OCI-LY1 (cell line): ENCODE measurements at regions not wholly inside any gene's neighbourhood (a gene's known extent, or its start where the extent isn't known, plus 50 kb on each side); places are given as distances from the start of the nearest gene placed in this dataset.

Experiments
- H2AFZ ChIP-seq: fragments of 200-600 bp; sonication (generic), shearing (Covaris generic); 2 replicates; pipeline ENCODE4 v1.6.0; 2014; ENCODE audit warnings: antibody characterized with exemption, mild to moderate bottlenecking, low read length
- H3F3A ChIP-seq: fragments of 200-600 bp; sonication (generic), shearing (Covaris generic); 2 replicates; pipeline ENCODE4 v1.6.0; 2014; ENCODE audit warnings: mild to moderate bottlenecking, antibody characterized with exemption, low read length, moderate library complexity; ENCODE audit not compliant: insufficient read depth
- H3K27ac ChIP-seq: fragments of 200-600 bp; sonication (generic); 2 replicates; pipeline ENCODE4 v1.5.1; 2014; ENCODE audit warnings: low read length, mixed run types, mild to moderate bottlenecking, low read depth; ENCODE audit not compliant: poor library complexity, severe bottlenecking
- H3K27me3 ChIP-seq: fragments of 200-600 bp; sonication (generic); 2 replicates; pipeline ENCODE4 v1.6.0; 2014; ENCODE audit warnings: antibody characterized with exemption, mild to moderate bottlenecking, low read length, moderate library complexity; ENCODE audit not compliant: insufficient read depth
- H3K36me3 ChIP-seq: fragments of 200-600 bp; sonication (generic); 2 replicates; pipeline ENCODE4 v1.6.1; 2014; ENCODE audit warnings: mild to moderate bottlenecking, antibody characterized with exemption, low read length, moderate library complexity, mixed read lengths; ENCODE audit not compliant: insufficient read depth
- H3K4me1 ChIP-seq: fragments of 200-600 bp; sonication (generic); 2 replicates; pipeline ENCODE4 v1.5.1; 2014; ENCODE audit warnings: mild to moderate bottlenecking, low read length, moderate library complexity; ENCODE audit not compliant: insufficient read depth, severe bottlenecking
- H3K4me2 ChIP-seq: fragments of 200-600 bp; sonication (generic), shearing (Covaris generic); 2 replicates; pipeline ENCODE4 v1.6.1; 2014; ENCODE audit warnings: low read length
- H3K4me3 ChIP-seq: fragments of 200-600 bp; sonication (generic); 2 replicates; pipeline ENCODE4 v1.5.1; 2014; ENCODE audit warnings: low read length, low read depth, mild to moderate bottlenecking, mixed read lengths; ENCODE audit not compliant: poor library complexity, severe bottlenecking
- H3K79me2 ChIP-seq: fragments of 200-600 bp; shearing (Covaris generic); 2 replicates; pipeline ENCODE4 v1.6.1; 2016; ENCODE audit warnings: mixed run types, low read length, mixed read lengths; ENCODE audit not compliant: insufficient read depth
- H3K9ac ChIP-seq: fragments of 200-600 bp; sonication (generic), shearing (Covaris generic); 2 replicates; pipeline ENCODE4 v1.6.1; 2014; ENCODE audit warnings: mild to moderate bottlenecking, low read length, mixed read lengths
- H3K9me2 ChIP-seq: fragments of 200-600 bp; sonication (generic), shearing (Covaris generic); 2 replicates; pipeline ENCODE4 v1.6.1; 2014; ENCODE audit warnings: low read depth, mild to moderate bottlenecking, low read length, mixed read lengths
- H3K9me3 ChIP-seq: fragments of 200-600 bp; shearing (Covaris generic); 2 replicates; pipeline ENCODE4 v1.6.1; 2014; ENCODE audit warnings: low read length, mixed read lengths
- H4K20me1 ChIP-seq: fragments of 200-600 bp; sonication (generic), shearing (Covaris generic); 2 replicates; pipeline ENCODE4 v1.6.0; 2016; ENCODE audit warnings: mild to moderate bottlenecking, low read length; ENCODE audit not compliant: insufficient read depth
- EZH2 ChIP-seq: fragments of 200-600 bp; sonication (generic), shearing (Covaris generic); IDR thresholded peaks from 2 replicates; pipeline ENCODE4 v1.8.0; 2017; ENCODE audit warnings: borderline replicate concordance, mixed run types, mild to moderate bottlenecking, antibody characterized with exemption, low read length, moderate library complexity, mixed read lengths
- TF ChIP-seq, protein P1 (sequence below): fragments of 200-600 bp; sonication (generic), shearing (Covaris generic); IDR thresholded peaks from 2 replicates; pipeline ENCODE4 v1.5.1; 2017; ENCODE audit warnings: mild to moderate bottlenecking, antibody characterized with exemption, low read length, moderate library complexity, mixed read lengths

DNA sequence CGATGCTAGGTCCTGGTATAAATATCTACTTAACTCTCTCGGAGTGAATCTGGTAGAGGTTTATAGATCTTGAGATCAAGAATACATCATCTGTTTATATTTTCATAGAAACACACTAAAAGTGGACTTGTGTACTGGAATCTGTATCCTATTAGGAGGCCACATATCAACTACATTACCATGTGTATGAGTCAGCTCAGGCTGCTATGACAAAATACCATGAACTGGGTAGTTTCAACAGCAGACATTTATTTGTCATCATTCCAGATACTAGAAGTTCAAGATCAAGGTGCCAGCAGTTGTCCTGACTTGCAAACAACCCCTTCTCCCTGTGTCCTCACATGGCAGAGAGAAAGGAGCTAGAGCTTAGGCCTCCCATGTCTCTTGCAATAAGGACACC is 113.9 kb upstream of the PFKP start:
- Histone ChIP-seq H4K20me1 (no peaks in the 10 kb centered on the region), H3K4me3 (no peak overlapping the region), H3K9ac (no peak overlapping the region), H3K36me3 (no peaks in the 10 kb centered on the region), H3K4me1 (no peaks in the 10 kb centered on the region), H3K79me2 (no peaks in the 10 kb centered on the region), H3K27me3 (no peaks in the 10 kb centered on the region; the same call in 1 of the 2 replicates), H2AFZ (no peak overlapping the region), H3K4me2 (no peak overlapping the region), H3K9me3 (no peaks in the 10 kb centered on the region), H3K9me2 (no peaks in the 10 kb centered on the region), H3F3A (no peaks in the 10 kb centered on the region), H3K27ac (no peak overlapping the region)
- no peak for TF ChIP-seq EZH2
- TF ChIP-seq, protein P1, sequence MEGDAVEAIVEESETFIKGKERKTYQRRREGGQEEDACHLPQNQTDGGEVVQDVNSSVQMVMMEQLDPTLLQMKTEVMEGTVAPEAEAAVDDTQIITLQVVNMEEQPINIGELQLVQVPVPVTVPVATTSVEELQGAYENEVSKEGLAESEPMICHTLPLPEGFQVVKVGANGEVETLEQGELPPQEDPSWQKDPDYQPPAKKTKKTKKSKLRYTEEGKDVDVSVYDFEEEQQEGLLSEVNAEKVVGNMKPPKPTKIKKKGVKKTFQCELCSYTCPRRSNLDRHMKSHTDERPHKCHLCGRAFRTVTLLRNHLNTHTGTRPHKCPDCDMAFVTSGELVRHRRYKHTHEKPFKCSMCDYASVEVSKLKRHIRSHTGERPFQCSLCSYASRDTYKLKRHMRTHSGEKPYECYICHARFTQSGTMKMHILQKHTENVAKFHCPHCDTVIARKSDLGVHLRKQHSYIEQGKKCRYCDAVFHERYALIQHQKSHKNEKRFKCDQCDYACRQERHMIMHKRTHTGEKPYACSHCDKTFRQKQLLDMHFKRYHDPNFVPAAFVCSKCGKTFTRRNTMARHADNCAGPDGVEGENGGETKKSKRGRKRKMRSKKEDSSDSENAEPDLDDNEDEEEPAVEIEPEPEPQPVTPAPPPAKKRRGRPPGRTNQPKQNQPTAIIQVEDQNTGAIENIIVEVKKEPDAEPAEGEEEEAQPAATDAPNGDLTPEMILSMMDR = no peak

DNA sequence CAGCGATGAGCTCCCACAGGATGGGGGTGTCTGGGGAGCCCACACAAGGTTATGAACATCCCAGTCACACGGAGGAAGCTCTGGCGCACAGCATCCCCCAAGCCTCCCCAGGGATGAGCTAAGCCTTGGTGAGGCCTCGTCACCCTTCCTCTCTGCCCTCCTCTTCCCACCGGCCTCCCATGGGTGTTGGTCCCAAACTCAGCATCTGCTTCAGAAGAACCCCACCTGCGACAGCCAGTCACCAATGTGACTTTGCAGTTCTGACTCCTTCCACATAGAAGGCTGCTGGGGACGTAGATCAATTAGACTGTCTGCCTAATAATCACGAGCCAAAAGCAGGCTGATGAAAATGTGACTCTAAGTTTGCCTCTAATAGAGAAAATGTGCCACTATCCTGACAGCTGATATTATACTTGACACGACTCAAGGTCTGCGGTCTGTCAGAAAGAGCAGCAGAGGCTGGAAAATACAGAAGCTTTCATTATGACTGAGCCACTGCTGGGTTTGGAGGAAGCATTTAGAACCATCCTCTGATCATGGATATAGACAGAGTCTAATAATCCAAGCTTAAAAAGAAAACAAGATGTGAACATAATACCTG is 116.0 kb upstream of the PFKP start:
- no peak for TF ChIP-seq EZH2
- no peak overlapping the region for H3K9ac ChIP-seq
- no peak overlapping the region for H3K27ac ChIP-seq
- H4K20me1 ChIP-seq = no peaks in the 10 kb centered on the region
- no peaks in the 10 kb centered on the region for H3K79me2 ChIP-seq
- no peaks in the 10 kb centered on the region for H3K36me3 ChIP-seq
- no peaks in the 10 kb centered on the region for H3K4me1 ChIP-seq
- H3F3A ChIP-seq = no peaks in the 10 kb centered on the region
- H3K4me3 ChIP-seq = no peak overlapping the region
- H3K9me3 ChIP-seq = no peaks in the 10 kb centered on the region
- no peaks in the 10 kb centered on the region for H3K27me3 ChIP-seq
- no peak overlapping the region for H3K4me2 ChIP-seq
- H3K9me2 ChIP-seq = no peaks in the 10 kb centered on the region
- H2AFZ ChIP-seq = no peak overlapping the region

DNA sequence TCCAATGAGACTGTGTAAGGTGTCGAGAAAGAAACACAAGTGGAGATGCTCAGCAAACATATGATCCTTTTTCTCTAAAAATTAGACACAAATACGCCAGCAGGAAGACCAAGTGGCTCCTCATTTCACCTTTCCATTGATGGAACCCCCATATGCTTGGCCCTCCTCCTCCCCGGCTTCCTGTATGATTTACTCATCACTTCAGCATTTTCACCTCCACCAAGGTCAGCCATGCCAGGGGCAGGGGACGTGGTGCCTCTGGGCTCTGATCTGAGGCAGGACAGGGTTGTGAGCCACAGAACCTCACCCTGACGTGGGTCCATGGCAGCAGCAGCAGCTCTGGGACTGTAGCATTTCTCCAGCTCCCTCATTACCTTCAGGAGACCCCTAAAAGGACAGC is 116.8 kb upstream of the PFKP start:
- H3K27ac ChIP-seq = no peak overlapping the region

DNA sequence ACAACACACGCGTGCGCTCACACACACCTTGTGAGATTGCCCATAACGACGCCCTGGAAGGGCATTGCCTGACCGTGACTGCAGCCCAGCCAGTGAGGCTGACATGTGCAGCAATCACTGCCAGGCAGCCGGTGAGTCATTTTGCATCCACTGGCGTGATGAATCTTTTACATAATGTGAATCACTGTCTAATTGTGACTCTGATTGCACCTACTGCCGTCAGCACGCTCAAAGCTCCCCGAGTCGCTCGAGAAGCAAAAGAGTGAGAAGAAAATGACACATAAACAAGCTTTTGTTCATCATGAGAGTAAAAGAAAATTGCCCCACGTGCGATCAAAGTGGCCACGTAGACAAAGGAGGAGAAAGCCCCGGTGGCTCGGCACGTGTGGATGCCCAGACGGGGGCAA is 117.4 kb upstream of the PFKP start:
- Histone ChIP-seq H3K27me3 (no peaks in the 10 kb centered on the region), H2AFZ (no peak overlapping the region), H3K4me1 (no peaks in the 10 kb centered on the region), H3K36me3 (no peaks in the 10 kb centered on the region), H3K79me2 (no peaks in the 10 kb centered on the region), H3K4me3 (no peak overlapping the region), H4K20me1 (no peaks in the 10 kb centered on the region), H3F3A (no peaks in the 10 kb centered on the region), H3K27ac (no peak overlapping the region), H3K9ac (no peak overlapping the region), H3K9me2 (no peaks in the 10 kb centered on the region), H3K9me3 (no peaks in the 10 kb centered on the region), H3K4me2 (no peak overlapping the region)
- TF ChIP-seq EZH2 = no peak
- TF ChIP-seq, protein P1 = no peak

More for the DNA sequence above, 116.8 kb upstream of the PFKP start:
- no peaks in the 10 kb centered on the region for H3K27me3 ChIP-seq
- H2AFZ ChIP-seq = no peak overlapping the region
- no peak overlapping the region for H3K4me2 ChIP-seq
- H3K36me3 ChIP-seq = no peaks in the 10 kb centered on the region
- H3K9me3 ChIP-seq = no peaks in the 10 kb centered on the region
- H3K4me3 ChIP-seq = no peak overlapping the region
- H4K20me1 ChIP-seq = no peaks in the 10 kb centered on the region
- H3K9me2 ChIP-seq = no peaks in the 10 kb centered on the region
- H3F3A ChIP-seq = no peaks in the 10 kb centered on the region
- no peaks in the 10 kb centered on the region for H3K4me1 ChIP-seq
- no peak overlapping the region for H3K9ac ChIP-seq
- TF ChIP-seq, protein P1 = no peak
- TF ChIP-seq EZH2 = no peak
- no peaks in the 10 kb centered on the region for H3K79me2 ChIP-seq
